PC-3 (cell line): ENCODE measurements at regions not wholly inside any gene's neighbourhood (a gene's known extent, or its start where the extent isn't known, plus 50 kb on each side); places are given as distances from the start of the nearest gene placed in this dataset.

Source experiments
- CTCF ChIP-seq: fragments of 300-600 bp; sonication (generic); conservative IDR thresholded peaks from 2 replicates; pipeline ENCODE4 v1.5.1; 2017; ENCODE audit warnings: antibody characterized with exemption, low read depth, mild to moderate bottlenecking, low read length
- EZH2phosphoT487 ChIP-seq: fragments of 300-600 bp; sonication (generic); IDR thresholded peaks from 2 replicates; pipeline ENCODE4 v1.6.1; 2018; ENCODE audit warnings: mild to moderate bottlenecking, antibody characterized with exemption, low read length, borderline replicate concordance

GRCh38 chr2:14565666-14566065 lies 66.9 kb upstream of the LRATD1 start:
- TF ChIP-seq CTCF (no peak), EZH2phosphoT487 (no peak)
